Hypothalamus (tissue), 51 donors: ENCODE measurements at regions not wholly inside any gene's neighbourhood (a gene's known extent, or its start where the extent isn't known, plus 50 kb on each side); places are given as distances from the start of the nearest gene placed in this dataset.
"Not testable (repeated sequence)": the region's sequence is repeated elsewhere in the genome, so short reads cannot be mapped to it uniquely, and the experiment has no call there.

Experiments
- DNase-seq, 51 donors: peaks; one replicate each; lab custom pipeline; 2025; lab: John Stamatoyannopoulos, UW

GRCh38 chr16:66186251-66186785 is 180.2 kb upstream of the CDH5 start:
- DNase-seq = no peak

GRCh38 chr16:66182592-66182991 is 183.9 kb upstream of the CDH5 start:
- DNase-seq = no peak

GRCh38 chr16:66176731-66177130 is 189.8 kb upstream of the CDH5 start:
- no peak for DNase-seq

GRCh38 chr16:66176111-66176510 is 190.4 kb upstream of the CDH5 start:
- no peak for DNase-seq

GRCh38 chr16:66175636-66176035 is 190.9 kb upstream of the CDH5 start:
- DNase-seq = no peak

GRCh38 chr16:66175058-66175457 is 191.4 kb upstream of the CDH5 start:
- DNase-seq = peak in 2 of 51 donors; percentile 2 to 6

- not testable (repeated sequence) for DNase-seq
Observed at GRCh38 chr16:66173796-66174195, 192.7 kb upstream of the CDH5 start.

- not testable (repeated sequence) for DNase-seq
Observed at GRCh38 chr16:66173181-66173580, 193.3 kb upstream of the CDH5 start.

GRCh38 chr16:66172463-66172862 is 194.0 kb upstream of the CDH5 start:
- no peak for DNase-seq

GRCh38 chr16:66171578-66171977 is 194.9 kb upstream of the CDH5 start:
- DNase-seq = no peak

- DNase-seq = no peak
Observed at GRCh38 chr16:66170989-66171388, 195.5 kb upstream of the CDH5 start.

GRCh38 chr16:66169817-66170216 is 196.7 kb upstream of the CDH5 start:
- no peak for DNase-seq

GRCh38 chr16:66168777-66169176 is 197.7 kb upstream of the CDH5 start:
- DNase-seq = no peak

GRCh38 chr16:66167564-66168291 is 198.8 kb upstream of the CDH5 start:
- no peak for DNase-seq

GRCh38 chr16:66166490-66166889 is 200.0 kb upstream of the CDH5 start:
- DNase-seq = no peak

GRCh38 chr16:66165879-66166278 is 200.6 kb upstream of the CDH5 start:
- DNase-seq = no peak

GRCh38 chr16:66164581-66165247 is 201.8 kb upstream of the CDH5 start:
- DNase-seq = no peak

GRCh38 chr16:66162821-66163220 is 203.7 kb upstream of the CDH5 start:
- DNase-seq = no peak

GRCh38 chr16:66161942-66162341 is 204.5 kb upstream of the CDH5 start:
- no peak for DNase-seq

GRCh38 chr16:66161269-66161668 is 205.2 kb upstream of the CDH5 start:
- no peak for DNase-seq

GRCh38 chr16:66159987-66160386 is 206.5 kb upstream of the CDH5 start:
- DNase-seq = no peak

GRCh38 chr16:66156538-66156937 is 210.0 kb upstream of the CDH5 start:
- no peak for DNase-seq
